ENCODE measurements at regions not wholly inside any gene's neighbourhood (a gene's known extent, or its start where the extent isn't known, plus 50 kb on each side); places are given as distances from the start of the nearest gene placed in this dataset.

DNA sequence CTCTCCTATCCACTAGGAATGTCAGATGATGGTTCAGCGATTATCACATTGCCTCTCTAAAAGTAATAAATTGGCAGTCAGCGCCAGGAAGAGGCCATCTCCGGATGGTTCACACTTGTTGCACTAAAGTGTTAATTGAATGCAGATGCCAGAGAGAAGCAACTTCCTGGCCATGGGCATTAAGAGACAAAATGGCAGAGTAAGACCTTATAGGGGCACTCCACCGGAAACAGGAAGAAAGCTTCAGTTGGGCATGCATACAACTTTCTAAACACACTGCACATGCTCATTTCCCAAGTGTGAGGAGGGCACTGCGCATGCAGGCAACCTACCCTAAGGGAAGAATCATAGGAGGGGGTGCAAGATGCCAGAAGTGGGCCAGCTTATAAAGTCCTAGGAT, 71.7 kb upstream of the AUTS2 start:
- Histone ChIP-seq H3K9me3 (ENCODE audit: insufficient read depth, low read length, severe bottlenecking) (no peaks in the 10 kb centered on the region), H2AFZ (ENCODE audit: low read depth, low read length) (no peak overlapping the region)

DNA sequence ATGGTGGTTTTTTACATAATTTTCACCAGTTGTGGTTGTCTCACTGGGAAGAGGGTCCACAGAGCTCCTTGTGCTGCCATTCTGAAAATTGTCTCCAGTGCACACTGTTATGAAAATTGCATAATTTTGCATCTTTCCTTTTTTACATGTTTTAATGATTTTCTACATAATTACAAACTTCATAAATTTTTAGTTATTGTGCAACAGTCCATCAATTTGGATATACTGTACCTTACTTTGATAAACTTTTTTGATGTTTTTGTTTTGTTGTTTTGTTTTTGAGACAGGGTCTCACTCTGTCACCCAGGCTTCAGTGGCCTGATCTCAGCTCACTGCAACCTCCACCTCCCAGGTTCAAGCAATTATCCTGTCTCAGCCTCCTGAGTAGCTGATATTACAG, 70.6 kb upstream of the AUTS2 start:
- H3K9me3 ChIP-seq (ENCODE audit: insufficient read depth, low read length, severe bottlenecking) = no peaks in the 10 kb centered on the region
- TF ChIP-seq, protein P1, sequence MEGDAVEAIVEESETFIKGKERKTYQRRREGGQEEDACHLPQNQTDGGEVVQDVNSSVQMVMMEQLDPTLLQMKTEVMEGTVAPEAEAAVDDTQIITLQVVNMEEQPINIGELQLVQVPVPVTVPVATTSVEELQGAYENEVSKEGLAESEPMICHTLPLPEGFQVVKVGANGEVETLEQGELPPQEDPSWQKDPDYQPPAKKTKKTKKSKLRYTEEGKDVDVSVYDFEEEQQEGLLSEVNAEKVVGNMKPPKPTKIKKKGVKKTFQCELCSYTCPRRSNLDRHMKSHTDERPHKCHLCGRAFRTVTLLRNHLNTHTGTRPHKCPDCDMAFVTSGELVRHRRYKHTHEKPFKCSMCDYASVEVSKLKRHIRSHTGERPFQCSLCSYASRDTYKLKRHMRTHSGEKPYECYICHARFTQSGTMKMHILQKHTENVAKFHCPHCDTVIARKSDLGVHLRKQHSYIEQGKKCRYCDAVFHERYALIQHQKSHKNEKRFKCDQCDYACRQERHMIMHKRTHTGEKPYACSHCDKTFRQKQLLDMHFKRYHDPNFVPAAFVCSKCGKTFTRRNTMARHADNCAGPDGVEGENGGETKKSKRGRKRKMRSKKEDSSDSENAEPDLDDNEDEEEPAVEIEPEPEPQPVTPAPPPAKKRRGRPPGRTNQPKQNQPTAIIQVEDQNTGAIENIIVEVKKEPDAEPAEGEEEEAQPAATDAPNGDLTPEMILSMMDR (IDR thresholded peaks at IDR 0.05; ENCODE audit: borderline replicate concordance, extremely low read depth, low read length, poor library complexity, severe bottlenecking) = no peak

More for the DNA sequence above, 71.7 kb upstream of the AUTS2 start:
- Histone ChIP-seq H3K27ac (ENCODE audit: low read length) (no peak overlapping the region), H3K4me2 (ENCODE audit: insufficient read depth, low read length) (no peak overlapping the region), H3K79me2 (ENCODE audit: insufficient read depth, low read length) (no peaks in the 10 kb centered on the region), H4K20me1 (ENCODE audit: insufficient read depth, low read length) (no peaks in the 10 kb centered on the region), H3K4me1 (ENCODE audit: insufficient read depth, low read length) (no peaks in the 10 kb centered on the region), H3K4me3 (ENCODE audit: low read depth in 1 of 2, low read length in 2 of 2) (no peak overlapping the region), H3K9ac (ENCODE audit: low read depth, low read length) (no peak overlapping the region), H3K36me3 (ENCODE audit: insufficient read depth, low read length) (no peaks in the 10 kb centered on the region), H3K27me3 (ENCODE audit: insufficient read depth, low read length, poor library complexity) (no peaks in the 10 kb centered on the region)
- no peak for TF ChIP-seq EZH2 (IDR thresholded peaks at IDR 0.05; ENCODE audit: borderline replicate concordance, low read depth, low read length, severe bottlenecking)
- TF ChIP-seq, protein P1 (IDR thresholded peaks at IDR 0.05; ENCODE audit: borderline replicate concordance, extremely low read depth, low read length, poor library complexity, severe bottlenecking) = no peak
- ATAC-seq (ENCODE audit: insufficient read depth, low read depth) = no peak
- DNase-seq = no peak

DNA sequence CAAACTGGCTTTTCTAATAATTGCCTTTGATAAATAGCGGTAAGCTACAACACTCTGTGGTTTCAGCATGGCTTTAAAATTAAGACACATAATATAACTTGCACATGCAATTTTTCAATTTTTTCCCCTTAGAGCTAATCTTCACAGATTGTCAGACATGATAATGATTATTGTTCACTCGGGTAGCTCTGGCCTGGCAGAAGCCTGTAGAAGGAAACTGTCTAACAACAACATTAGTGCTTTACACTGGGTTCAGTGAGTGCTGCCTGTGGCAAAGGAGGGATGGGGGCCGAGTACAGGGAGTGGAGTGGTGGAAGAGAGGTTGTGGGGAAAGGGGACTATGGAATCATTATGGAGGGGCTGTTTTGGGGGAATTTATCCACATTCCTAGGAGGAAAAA, 67.2 kb upstream of the AUTS2 start:
- Histone ChIP-seq H3K4me1 (ENCODE audit: insufficient read depth, low read length) (no peaks in the 10 kb centered on the region), H3K4me3 (ENCODE audit: low read depth in 1 of 2, low read length in 2 of 2) (no peak overlapping the region), H3K27me3 (ENCODE audit: insufficient read depth, low read length, poor library complexity) (no peaks in the 10 kb centered on the region), H3K9ac (ENCODE audit: low read depth, low read length) (no peak overlapping the region), H2AFZ (ENCODE audit: low read depth, low read length) (no peak overlapping the region), H3K36me3 (ENCODE audit: insufficient read depth, low read length) (no peaks in the 10 kb centered on the region), H3K27ac (ENCODE audit: low read length) (no peak overlapping the region), H3K79me2 (ENCODE audit: insufficient read depth, low read length) (no peaks in the 10 kb centered on the region), H4K20me1 (ENCODE audit: insufficient read depth, low read length) (no peaks in the 10 kb centered on the region), H3K4me2 (ENCODE audit: insufficient read depth, low read length) (no peak overlapping the region), H3K9me3 (ENCODE audit: insufficient read depth, low read length, severe bottlenecking) (no peaks in the 10 kb centered on the region)
- ATAC-seq (ENCODE audit: insufficient read depth, low read depth) (no peak), DNase-seq (no peak)
- TF ChIP-seq EZH2 (IDR thresholded peaks at IDR 0.05; ENCODE audit: borderline replicate concordance, low read depth, low read length, severe bottlenecking) = no peak
- TF ChIP-seq, protein P1 (IDR thresholded peaks at IDR 0.05; ENCODE audit: borderline replicate concordance, extremely low read depth, low read length, poor library complexity, severe bottlenecking) = no peak

More for the DNA sequence above, 70.6 kb upstream of the AUTS2 start:
- DNase-seq (no peak), ATAC-seq (ENCODE audit: insufficient read depth, low read depth) (no peak)
- H2AFZ ChIP-seq (ENCODE audit: low read depth, low read length) = no peak overlapping the region
- H3K4me2 ChIP-seq (ENCODE audit: insufficient read depth, low read length) = no peak overlapping the region
- H3K36me3 ChIP-seq (ENCODE audit: insufficient read depth, low read length) = no peaks in the 10 kb centered on the region
- no peak overlapping the region for H3K4me3 ChIP-seq (ENCODE audit: low read depth in 1 of 2, low read length in 2 of 2)
- H3K9ac ChIP-seq (ENCODE audit: low read depth, low read length) = no peak overlapping the region
- no peaks in the 10 kb centered on the region for H3K79me2 ChIP-seq (ENCODE audit: insufficient read depth, low read length)
- H3K27ac ChIP-seq (ENCODE audit: low read length) = no peak overlapping the region
- no peaks in the 10 kb centered on the region for H4K20me1 ChIP-seq (ENCODE audit: insufficient read depth, low read length)
- H3K27me3 ChIP-seq (ENCODE audit: insufficient read depth, low read length, poor library complexity) = no peaks in the 10 kb centered on the region
- no peaks in the 10 kb centered on the region for H3K4me1 ChIP-seq (ENCODE audit: insufficient read depth, low read length)

DNA sequence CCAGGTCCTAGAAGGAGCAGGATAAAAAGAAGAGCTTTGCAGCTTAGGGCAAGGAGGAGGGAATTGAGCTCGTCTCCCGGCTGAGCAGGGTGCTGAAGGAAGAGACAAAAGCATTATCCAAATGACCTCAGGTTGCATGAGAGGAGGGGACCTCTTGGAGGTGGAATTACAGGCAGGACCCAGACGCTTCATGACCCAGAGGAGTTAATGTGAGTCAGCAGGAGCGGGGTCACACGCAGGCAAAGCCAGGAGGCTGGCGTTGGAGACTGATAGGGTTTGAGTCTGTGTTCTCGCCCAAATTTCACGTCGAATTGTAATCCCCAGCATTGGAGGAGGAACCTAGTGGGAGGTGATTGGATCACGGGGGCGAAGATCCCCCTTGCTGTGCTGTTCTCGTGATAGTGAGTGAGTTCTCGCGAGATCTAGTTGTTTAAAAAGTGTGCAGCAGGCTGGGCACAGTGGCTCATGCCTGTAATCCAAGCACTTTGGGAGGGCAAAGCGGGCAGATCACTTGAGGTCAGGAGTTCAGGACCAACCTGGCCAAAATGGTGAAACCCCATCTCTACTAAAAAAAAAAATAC, 63.7 kb upstream of the AUTS2 start:
- no peak overlapping the region for H2AFZ ChIP-seq (ENCODE audit: low read depth, low read length)
- H3K27ac ChIP-seq (ENCODE audit: low read length) = no peak overlapping the region
- H3K36me3 ChIP-seq (ENCODE audit: insufficient read depth, low read length) = no peaks in the 10 kb centered on the region
- no peak overlapping the region for H3K4me3 ChIP-seq (ENCODE audit: low read depth in 1 of 2, low read length in 2 of 2)
- H3K79me2 ChIP-seq (ENCODE audit: insufficient read depth, low read length) = no peaks in the 10 kb centered on the region
- ATAC-seq (ENCODE audit: insufficient read depth, low read depth) (no peak), DNase-seq (no peak)
- H4K20me1 ChIP-seq (ENCODE audit: insufficient read depth, low read length) = no peaks in the 10 kb centered on the region
- no peaks in the 10 kb centered on the region for H3K9me3 ChIP-seq (ENCODE audit: insufficient read depth, low read length, severe bottlenecking)
- H3K9ac ChIP-seq (ENCODE audit: low read depth, low read length) = no peak overlapping the region
- no peaks in the 10 kb centered on the region for H3K4me1 ChIP-seq (ENCODE audit: insufficient read depth, low read length)
- TF ChIP-seq, protein P1 (IDR thresholded peaks at IDR 0.05; ENCODE audit: borderline replicate concordance, extremely low read depth, low read length, poor library complexity, severe bottlenecking) = no peak
- TF ChIP-seq EZH2 (IDR thresholded peaks at IDR 0.05; ENCODE audit: borderline replicate concordance, low read depth, low read length, severe bottlenecking) = no peak
- no peak overlapping the region for H3K4me2 ChIP-seq (ENCODE audit: insufficient read depth, low read length)
- no peaks in the 10 kb centered on the region for H3K27me3 ChIP-seq (ENCODE audit: insufficient read depth, low read length, poor library complexity)

All from DND-41 (cell line).